GM23248 (cell line): ENCODE measurements at regions not wholly inside any gene's neighbourhood (a gene's known extent, or its start where the extent isn't known, plus 50 kb on each side); places are given as distances from the start of the nearest gene placed in this dataset.

Source experiments
- DNase-seq: peaks from one replicate; pipeline ENCODE4 v3.0.0-alpha.2; 2015
- H2AFZ ChIP-seq: fragments of 200-600 bp; sonication (generic); 2 replicates; pipeline ENCODE4 v1.6.1; 2016; ENCODE audit warnings: antibody characterized with exemption
- H3F3A ChIP-seq: fragments of 200-600 bp; sonication (generic); 2 replicates; pipeline ENCODE4 v1.6.1; 2016; ENCODE audit warnings: mild to moderate bottlenecking, antibody characterized with exemption, mixed run types; ENCODE audit not compliant: insufficient read depth
- H3K27ac ChIP-seq: fragments of 200-600 bp; sonication (generic); 2 replicates; pipeline ENCODE4 v1.5.1; 2016; ENCODE audit warnings: mild to moderate bottlenecking
- H3K27me3 ChIP-seq: fragments of 200-600 bp; sonication (generic); replicated peaks from 2 replicates; pipeline ENCODE4 v1.6.1; 2016; ENCODE audit warnings: mild to moderate bottlenecking; ENCODE audit not compliant: insufficient read depth
- H3K36me3 ChIP-seq: fragments of 200-600 bp; sonication (generic); 2 replicates; pipeline ENCODE4 v1.6.1; 2016; ENCODE audit warnings: low read depth, mild to moderate bottlenecking
- H3K4me1 ChIP-seq: fragments of 200-600 bp; sonication (generic); 2 replicates; pipeline ENCODE4 v1.6.1; 2016; ENCODE audit warnings: mild to moderate bottlenecking; ENCODE audit not compliant: insufficient read depth
- H3K4me2 ChIP-seq: fragments of 200-600 bp; sonication (generic); one replicate; pipeline ENCODE4 v1.6.1; 2016; ENCODE audit warnings: mild to moderate bottlenecking; ENCODE audit not compliant: unreplicated experiment
- H3K4me3 ChIP-seq: fragments of 200-600 bp; sonication (generic); 2 replicates; pipeline ENCODE4 v1.5.1; 2016; ENCODE audit warnings: mild to moderate bottlenecking
- H3K79me2 ChIP-seq: fragments of 200-600 bp; sonication (generic); 2 replicates; pipeline ENCODE4 v1.6.1; 2016; ENCODE audit warnings: mild to moderate bottlenecking; ENCODE audit not compliant: insufficient read depth
- H3K9ac ChIP-seq: fragments of 200-600 bp; sonication (generic); 2 replicates; pipeline ENCODE4 v1.6.1; 2016; ENCODE audit warnings: mild to moderate bottlenecking
- H3K9me2 ChIP-seq: fragments of 200-600 bp; sonication (generic); 2 replicates; pipeline ENCODE4 v1.6.1; 2016; ENCODE audit warnings: mixed run types, mild to moderate bottlenecking, moderate library complexity; ENCODE audit not compliant: insufficient read depth
- H3K9me3 ChIP-seq: fragments of 200-600 bp; sonication (generic); one replicate; pipeline ENCODE4 v1.6.1; 2017; ENCODE audit warnings: low read depth
- H4K20me1 ChIP-seq: fragments of 200-600 bp; sonication (generic); 2 replicates; pipeline ENCODE4 v1.6.0; 2016; ENCODE audit not compliant: insufficient read depth
- EZH2 ChIP-seq: fragments of 200-600 bp; sonication (generic); IDR thresholded peaks from 2 replicates; pipeline ENCODE4 v1.6.1; 2018; ENCODE audit warnings: antibody characterized with exemption, mild to moderate bottlenecking; ENCODE audit not compliant: insufficient read depth, poor library complexity, severe bottlenecking
- EZH2phosphoT487 ChIP-seq: fragments of 200-600 bp; sonication (generic); IDR thresholded peaks from 2 replicates; pipeline ENCODE4 v1.6.1; 2018; ENCODE audit warnings: antibody characterized with exemption, moderate library complexity, mild to moderate bottlenecking, low read depth; ENCODE audit not compliant: insufficient read depth
- WGBS, 2 experiments: methylation state at CpG; one replicate each; pipeline ENCODE4 v1.1.6; 2015 to 2017; ENCODE audit warnings: low lambda C conversion rate in 2 of 2, low coverage in 1 of 2; ENCODE audit errors: missing lambda C conversion rate in 2 of 2; 5-methylcytosine and 5-hydroxymethylcytosine counted together
- in situ Hi-C: fragments of 300-500 bp; cut with MboI; formaldehyde crosslinking; loops from 2 replicates; pipeline ENCODE4 v1.15.0; 2020

DNA sequence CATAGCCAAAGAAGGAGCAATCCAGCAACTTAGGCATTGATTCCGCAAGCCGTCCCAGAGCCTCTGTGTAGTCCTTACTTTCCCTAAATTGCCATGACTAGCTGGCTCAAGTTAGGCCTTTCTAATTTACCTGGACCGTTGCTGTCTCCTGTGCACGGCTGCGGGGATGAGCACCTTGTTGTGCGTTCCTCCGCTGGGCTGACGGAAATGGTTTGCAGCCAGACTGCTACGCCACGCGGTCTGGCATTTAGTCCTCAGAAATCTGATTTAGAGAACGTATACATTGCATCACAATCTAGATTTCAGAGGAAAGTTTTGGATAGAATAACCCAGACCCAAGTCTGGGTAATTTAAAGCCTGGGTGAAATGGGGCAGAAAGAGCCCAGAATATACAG, 133.2 kb upstream of the ARHGAP5 start:
- DNase-seq: no peak
- Histone ChIP-seq H3K27me3 (no peaks in the 10 kb centered on the region), H2AFZ (no peak overlapping the region), H3K4me2 (no peak overlapping the region), H3K4me1 (no peaks in the 10 kb centered on the region), H3K79me2 (no peaks in the 10 kb centered on the region), H4K20me1 (no peaks in the 10 kb centered on the region), H3K9ac (no peak overlapping the region), H3F3A (no peaks in the 10 kb centered on the region), H3K27ac (no peak overlapping the region), H3K36me3 (no peaks in the 10 kb centered on the region), H3K9me3 (no peaks in the 10 kb centered on the region), H3K4me3 (no peak overlapping the region), H3K9me2 (no peaks in the 10 kb centered on the region)
- TF ChIP-seq EZH2phosphoT487: no peak
- 98 to 99% methylated on average over 12 of the region's 12 CpGs for WGBS, 2 experiments
- in situ Hi-C loops: no loop called here

DNA sequence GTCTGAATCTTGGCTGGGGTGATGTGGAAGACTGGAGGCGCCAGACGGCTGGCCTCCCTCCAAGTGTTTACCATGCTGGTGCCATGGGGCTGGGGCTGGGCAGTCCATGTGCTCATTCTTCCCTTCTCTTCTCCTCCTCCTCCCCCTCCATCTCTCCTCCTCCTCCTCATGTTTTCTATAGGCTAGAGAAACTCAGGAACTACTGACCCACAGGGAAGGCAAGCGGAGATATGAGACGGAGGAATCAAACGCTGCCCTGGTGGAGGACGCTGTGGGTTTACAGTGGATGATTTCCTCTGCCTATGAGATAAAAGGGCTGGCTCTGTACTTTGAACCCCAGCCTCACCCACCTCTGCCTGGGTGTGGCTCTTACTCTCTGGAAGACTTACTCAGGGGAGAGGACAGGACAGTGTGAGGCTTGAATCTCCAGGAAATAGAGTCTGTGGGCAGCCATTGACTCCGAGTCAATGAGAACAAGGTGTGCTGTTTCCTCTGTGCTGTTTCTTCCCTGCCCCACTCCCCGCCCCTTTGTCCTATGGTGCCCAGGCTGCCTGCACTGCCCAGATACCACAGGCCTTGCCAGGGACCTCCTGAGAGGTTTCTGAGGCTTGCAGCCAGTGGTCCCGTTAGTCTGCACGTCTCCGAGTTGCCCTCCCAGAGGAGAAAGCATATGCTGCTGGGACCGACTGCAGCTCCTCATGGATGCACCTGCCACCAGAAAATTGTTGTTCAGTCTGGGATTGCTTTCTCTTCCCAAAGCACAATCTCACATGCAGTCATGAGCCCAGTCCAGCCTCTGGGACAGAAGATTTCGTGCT, 132.6 kb upstream of the ARHGAP5 start:
- no peaks in the 10 kb centered on the region for H3K36me3 ChIP-seq
- no peaks in the 10 kb centered on the region for H3K79me2 ChIP-seq
- no peaks in the 10 kb centered on the region for H3F3A ChIP-seq
- WGBS, 2 experiments: 87 to 89% methylated on average over 13 of the region's 13 CpGs
- H3K4me1 ChIP-seq: peaks cover 2% of the 10 kb centered on the region; the same call in 1 of the 2 replicates
- no peaks in the 10 kb centered on the region for H3K9me3 ChIP-seq
- no peak overlapping the region for H3K4me3 ChIP-seq
- H4K20me1 ChIP-seq: no peaks in the 10 kb centered on the region
- no peaks in the 10 kb centered on the region for H3K9me2 ChIP-seq
- no peak for DNase-seq
- H3K27me3 ChIP-seq: no peaks in the 10 kb centered on the region
- in situ Hi-C loops: no loop called here
- no peak overlapping the region for H3K9ac ChIP-seq
- TF ChIP-seq EZH2phosphoT487 (no peak), EZH2 (no peak)
- no peak overlapping the region for H3K27ac ChIP-seq
- no peak overlapping the region for H2AFZ ChIP-seq
- no peak overlapping the region for H3K4me2 ChIP-seq

DNA sequence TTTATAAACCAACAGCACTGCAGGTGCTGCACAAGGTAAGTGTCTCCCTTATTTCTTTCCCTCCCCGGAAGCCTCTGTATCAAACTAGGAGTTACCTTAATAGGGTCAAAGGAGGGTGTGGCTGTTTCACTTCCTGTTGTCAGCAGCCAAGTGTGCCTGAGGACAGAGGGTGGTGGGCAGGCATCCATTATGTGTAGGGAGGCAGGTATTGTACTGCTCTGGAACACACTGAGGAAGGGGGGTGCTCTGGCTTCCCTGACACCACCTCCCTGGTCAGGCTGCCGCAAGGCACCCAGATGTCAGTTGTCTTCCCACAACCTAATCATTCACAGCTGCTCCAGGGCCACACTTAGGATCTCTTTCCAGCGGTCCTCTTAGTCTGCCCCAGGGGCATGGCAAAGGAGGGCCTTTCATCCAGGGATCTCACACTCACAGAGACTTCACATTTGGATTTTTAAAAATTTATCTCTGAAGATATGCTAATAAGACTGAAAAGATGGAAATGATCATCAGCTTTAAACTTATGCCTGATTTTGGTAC, 132.0 kb upstream of the ARHGAP5 start:
- Histone ChIP-seq H3K9ac (no peak overlapping the region), H4K20me1 (no peaks in the 10 kb centered on the region), H3K4me1 (peaks cover 9% of the 10 kb centered on the region), H3K9me2 (no peaks in the 10 kb centered on the region), H3K4me3 (no peak overlapping the region), H3K9me3 (no peaks in the 10 kb centered on the region), H2AFZ (no peak overlapping the region), H3F3A (no peaks in the 10 kb centered on the region; the same call in 1 of the 2 replicates), H3K27me3 (no peaks in the 10 kb centered on the region), H3K79me2 (no peaks in the 10 kb centered on the region), H3K36me3 (no peaks in the 10 kb centered on the region), H3K27ac (no peak overlapping the region), H3K4me2 (no peak overlapping the region)
- 84 to 87% methylated on average over 3 of the region's 3 CpGs for WGBS, 2 experiments
- TF ChIP-seq EZH2phosphoT487: no peak
- no peak for TF ChIP-seq EZH2
- in situ Hi-C loops: no loop called here
- DNase-seq: no peak

DNA sequence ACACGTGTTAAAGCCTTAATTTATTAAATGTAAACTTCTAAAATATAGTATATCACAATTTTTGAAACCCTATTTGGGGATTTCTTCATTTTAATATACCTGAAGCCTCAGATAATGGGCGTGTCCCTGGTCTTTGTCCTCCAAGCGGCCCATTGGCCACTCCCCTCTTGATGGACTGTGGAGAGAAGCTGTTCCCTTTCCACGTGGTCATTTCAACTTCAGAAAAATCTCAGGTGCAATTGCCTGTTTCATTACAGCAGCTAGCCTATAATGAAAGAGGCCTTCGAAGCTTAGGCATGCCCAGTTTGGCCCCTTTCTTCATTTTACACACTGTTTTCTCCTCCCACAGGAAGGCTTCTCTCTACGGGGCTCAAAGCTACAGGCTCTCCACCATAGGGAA, 131.4 kb upstream of the ARHGAP5 start:
- no peaks in the 10 kb centered on the region for H3K9me2 ChIP-seq
- H4K20me1 ChIP-seq: no peaks in the 10 kb centered on the region
- H3K4me2 ChIP-seq: no peak overlapping the region
- peaks cover 15% of the 10 kb centered on the region for H3K4me1 ChIP-seq
- TF ChIP-seq EZH2phosphoT487: no peak
- H3K79me2 ChIP-seq: no peaks in the 10 kb centered on the region
- H3K27me3 ChIP-seq: no peaks in the 10 kb centered on the region
- 73 to 86% methylated on average over 5 to 6 of the region's 6 CpGs for WGBS, 2 experiments
- no peak overlapping the region for H3K4me3 ChIP-seq
- H3K9ac ChIP-seq: no peak overlapping the region
- in situ Hi-C loops: no loop called here
- DNase-seq: no peak
- no peaks in the 10 kb centered on the region for H3K36me3 ChIP-seq
- no peak overlapping the region for H2AFZ ChIP-seq
- no peaks in the 10 kb centered on the region for H3K9me3 ChIP-seq
- H3K27ac ChIP-seq: no peak overlapping the region
- no peaks in the 10 kb centered on the region; the same call in 1 of the 2 replicates for H3F3A ChIP-seq
